ENCODE measurements at regions not wholly inside any gene's neighbourhood (a gene's known extent, or its start where the extent isn't known, plus 50 kb on each side); places are given as distances from the start of the nearest gene placed in this dataset.
A peak's percentile ranks its signal among the peaks of the same experiment; 100 is the strongest.
"Not testable (repeated sequence)": the region's sequence is repeated elsewhere in the genome, so short reads cannot be mapped to it uniquely, and the experiment has no call there.

DNA sequence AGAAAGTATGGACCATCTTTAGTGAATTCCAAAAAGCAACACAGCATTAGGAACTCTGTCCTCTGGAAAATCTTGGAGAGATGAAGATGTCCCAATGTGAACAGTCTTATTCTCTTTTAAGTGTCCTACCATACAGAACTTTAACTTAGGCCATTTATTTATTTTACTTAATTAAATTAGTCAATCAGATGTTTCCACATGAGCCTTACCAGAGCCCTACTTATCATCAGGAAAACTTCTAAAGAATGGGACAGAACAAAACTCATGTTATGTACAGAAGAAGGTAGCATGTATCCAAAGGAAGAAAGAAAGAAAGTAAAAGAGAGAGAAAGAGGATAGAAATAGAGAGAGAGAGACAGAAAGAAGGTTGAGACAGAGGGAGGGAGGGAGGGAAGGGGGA is 276.4 kb downstream of the ETV1 start:
- DNase-seq (ENCODE audit: low spot score) = no peak

- no peak for DNase-seq (ENCODE audit: low spot score)
Measured at GRCh38 chr7:13715534-13715933, 273.9 kb downstream of the ETV1 start.

DNA sequence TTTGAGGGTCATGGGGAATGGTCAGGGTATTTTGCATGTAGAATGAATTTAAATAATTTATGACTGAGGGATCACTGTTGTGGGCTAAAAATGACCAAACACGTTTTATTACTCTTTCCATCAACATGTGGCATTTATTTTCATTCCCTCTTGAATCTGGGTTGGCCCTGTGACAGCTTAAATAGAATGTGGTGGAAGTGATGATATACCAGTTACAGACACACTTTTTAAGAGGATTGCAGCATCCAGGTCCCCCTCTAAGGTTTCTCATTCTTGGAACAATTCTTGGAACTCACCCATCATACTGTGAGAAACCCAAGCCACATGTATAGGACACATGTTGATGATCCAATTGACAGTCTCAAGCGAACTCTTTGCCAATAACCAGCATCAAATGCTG is 272.4 kb downstream of the ETV1 start:
- DNase-seq (ENCODE audit: low spot score) = no peak

DNA sequence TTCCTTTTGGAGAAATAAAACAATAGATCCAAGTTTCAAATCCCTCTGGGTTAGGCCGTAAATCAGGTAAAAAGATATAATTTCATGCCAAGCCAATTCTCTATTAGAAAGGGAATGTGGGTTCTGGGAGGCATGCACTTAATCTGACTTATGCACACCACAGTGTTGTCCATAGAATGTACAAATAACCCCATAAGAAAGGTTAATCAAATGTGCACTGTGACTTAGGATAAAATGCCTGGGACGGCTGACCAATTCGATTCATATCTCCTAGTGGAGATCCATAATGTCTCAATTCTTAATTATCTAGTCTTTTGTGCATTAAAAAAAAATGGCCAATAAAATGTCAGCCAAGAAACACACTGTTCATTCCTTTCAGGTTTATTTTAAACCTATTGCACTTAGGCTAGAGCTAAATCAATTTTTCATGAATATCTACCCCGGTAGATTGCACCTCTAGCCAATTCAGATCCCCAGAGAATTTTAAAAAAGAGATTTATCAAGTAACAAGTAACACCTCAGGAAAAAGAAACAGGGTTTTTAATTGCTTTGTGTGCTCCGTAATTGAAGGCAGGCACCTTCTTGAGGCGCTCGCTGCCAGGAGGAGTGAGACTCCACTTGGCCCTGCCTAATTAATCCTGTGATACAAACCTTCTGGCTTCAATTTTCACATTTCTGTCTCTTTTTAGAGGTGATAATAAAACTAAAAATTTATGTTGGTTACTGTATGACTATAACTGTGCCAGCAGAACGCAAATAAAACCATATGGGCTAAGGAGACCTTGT is 265.1 kb downstream of the ETV1 start:
- DNase-seq (ENCODE audit: low spot score) = no peak

DNA sequence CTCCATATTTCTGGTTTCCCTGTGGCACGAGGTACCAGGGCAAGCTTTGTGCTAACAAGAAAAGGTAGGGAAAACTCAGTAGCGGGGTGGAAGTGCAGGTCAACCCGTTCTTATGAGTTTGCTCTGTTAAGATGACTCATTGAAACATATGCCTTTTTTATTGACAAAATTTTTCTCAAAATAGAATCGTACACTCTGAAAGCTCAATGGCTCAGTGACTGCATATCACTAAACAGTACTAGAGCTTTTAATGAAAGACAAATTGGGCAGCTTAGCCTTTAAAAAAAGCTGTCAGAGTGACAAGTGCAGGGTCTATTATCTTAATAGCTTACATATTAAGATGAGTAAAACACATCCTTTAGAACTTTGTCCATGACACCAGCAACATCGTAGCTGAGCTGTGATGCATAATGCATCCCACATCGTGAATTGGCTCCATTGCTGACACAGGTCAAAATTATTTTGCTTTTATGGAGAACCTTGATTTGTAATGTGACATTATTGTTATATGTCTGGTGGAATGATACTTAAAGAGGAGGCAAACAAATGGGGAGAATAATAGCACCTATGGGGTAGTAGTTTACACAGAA is 264.4 kb downstream of the ETV1 start:
- no peak for DNase-seq (ENCODE audit: low spot score)

DNA sequence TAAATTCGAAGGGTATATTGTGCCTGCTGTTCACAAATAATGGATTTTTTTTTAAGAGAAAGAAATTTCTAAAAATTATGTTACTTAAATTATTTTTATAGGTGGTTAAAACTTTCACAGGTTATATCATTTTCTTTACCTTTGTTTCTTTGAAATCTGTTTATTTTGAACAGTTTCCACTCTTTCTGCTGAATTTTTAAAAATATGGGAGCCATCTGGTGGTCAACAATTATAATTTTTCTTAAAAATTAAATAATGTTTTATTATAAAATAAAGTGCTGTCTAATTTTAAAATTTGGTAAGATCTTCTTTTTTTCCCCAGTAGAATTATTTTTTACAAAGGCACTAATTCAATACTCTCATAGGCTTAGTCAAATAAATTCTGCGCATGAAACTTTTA is 263.9 kb downstream of the ETV1 start:
- no peak for DNase-seq (ENCODE audit: low spot score)

DNA sequence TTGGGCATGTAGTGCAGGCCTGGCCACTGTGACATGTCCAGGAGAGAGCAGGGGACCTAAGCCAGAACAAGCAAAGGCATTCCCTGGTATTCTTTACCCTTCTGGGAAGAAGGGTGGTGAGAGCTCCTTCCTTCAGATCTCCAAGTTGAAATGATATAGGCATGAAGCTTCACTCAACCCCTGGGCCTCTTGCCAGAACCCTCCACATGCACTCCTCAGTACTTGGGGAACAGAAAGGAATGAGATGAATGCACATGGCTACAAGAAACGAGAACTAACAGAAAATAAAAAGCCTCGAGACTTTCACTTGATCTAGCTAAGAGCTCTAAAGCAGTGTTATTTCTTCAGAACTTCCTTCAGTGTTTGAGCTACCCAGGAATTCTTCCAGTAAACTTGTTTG is 262.2 kb downstream of the ETV1 start:
- no peak for DNase-seq (ENCODE audit: low spot score)

- no peak for DNase-seq (ENCODE audit: low spot score)
Measured at GRCh38 chr7:13727751-13728150, 261.7 kb downstream of the ETV1 start.

DNA sequence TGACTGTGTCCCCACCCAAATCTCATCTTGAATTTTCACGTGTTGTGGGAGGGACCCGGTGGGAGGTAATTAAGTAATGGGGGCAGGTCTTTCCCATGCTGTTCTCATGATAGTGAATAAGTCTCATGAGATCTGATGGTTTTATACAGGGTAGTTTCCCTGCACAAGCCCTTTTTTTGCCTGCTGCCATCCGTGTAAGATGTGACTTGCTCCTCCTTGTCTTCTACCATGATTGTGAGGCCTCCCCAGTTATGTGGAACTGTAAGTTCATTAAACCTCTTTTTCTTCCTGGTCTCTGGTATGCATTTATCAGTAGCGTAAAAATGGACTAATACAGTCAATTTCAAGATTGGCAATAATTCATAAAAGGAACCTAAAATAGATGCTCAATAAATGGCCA is 261.0 kb downstream of the ETV1 start:
- DNase-seq (ENCODE audit: low spot score) = not testable (repeated sequence)

GRCh38 chr7:13731643-13732042 is 257.8 kb downstream of the ETV1 start:
- DNase-seq (ENCODE audit: low spot score) = no peak

DNA sequence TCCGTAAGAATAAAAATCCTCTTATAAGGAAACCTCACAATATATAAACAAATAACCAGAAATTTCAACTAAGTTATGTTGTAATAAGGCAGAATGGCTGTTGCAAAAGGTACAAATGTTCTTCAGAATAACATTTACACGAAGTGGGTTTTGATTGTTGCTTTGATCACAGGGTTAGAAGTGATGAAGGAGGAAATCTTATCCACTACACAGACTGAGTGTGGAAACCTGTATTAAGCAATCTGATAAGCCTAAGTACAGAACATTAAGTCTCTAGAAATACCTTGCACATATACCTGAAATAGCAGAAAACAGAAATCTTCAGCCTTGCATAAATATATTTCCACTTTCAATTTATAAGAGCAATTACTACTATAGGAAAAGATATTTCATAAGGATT is 251.9 kb downstream of the ETV1 start:
- no peak for DNase-seq (ENCODE audit: low spot score)

- DNase-seq (ENCODE audit: low spot score) = no peak
Measured at GRCh38 chr7:13742126-13742525, 247.3 kb downstream of the ETV1 start.

DNA sequence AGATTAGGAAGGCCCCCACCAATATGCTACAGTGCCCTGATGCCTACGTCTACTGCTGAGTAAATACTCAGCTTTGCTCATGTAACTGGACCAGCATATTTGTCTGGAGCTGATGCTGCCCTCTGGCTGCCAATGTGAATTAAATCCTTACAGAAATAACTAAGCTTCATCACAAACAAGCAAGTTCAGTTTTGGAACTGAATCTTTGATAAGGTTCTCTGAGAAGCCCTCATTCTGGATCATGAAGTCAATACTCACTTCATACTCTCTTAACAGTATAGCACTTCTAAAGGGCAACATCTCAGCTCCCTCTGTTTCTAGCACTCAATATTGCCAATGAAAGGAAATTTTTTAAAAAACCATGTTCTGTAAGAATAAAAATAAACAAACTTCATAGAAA is 246.7 kb downstream of the ETV1 start:
- peak; percentile 61 for DNase-seq (ENCODE audit: low spot score)

GRCh38 chr7:13743226-13743625 is 246.2 kb downstream of the ETV1 start:
- no peak for DNase-seq (ENCODE audit: low spot score)

- DNase-seq (ENCODE audit: low spot score) = no peak
Measured at GRCh38 chr7:13745530-13745929, 243.9 kb downstream of the ETV1 start.

- DNase-seq (ENCODE audit: low spot score) = no peak
Measured at GRCh38 chr7:13748998-13749397, 240.5 kb downstream of the ETV1 start.

DNA sequence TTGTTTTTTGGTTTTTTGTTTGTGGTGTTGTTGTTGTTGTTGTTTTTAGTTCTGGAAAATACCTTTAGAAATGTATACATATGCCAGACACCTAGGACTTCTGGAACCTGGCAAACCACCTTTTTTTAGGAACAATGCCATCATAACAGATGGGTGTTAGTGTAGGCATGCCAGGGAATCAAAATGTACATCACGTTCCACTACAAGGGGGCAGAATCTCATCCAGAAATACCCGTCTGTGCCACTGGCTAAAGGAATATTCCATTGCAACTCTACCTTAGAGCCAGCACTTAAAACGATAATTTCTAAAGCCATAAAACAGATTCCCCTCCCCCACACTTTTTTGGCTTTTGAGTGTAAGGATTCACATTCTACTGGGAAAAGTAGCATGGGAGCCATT is 239.8 kb downstream of the ETV1 start:
- DNase-seq (ENCODE audit: low spot score) = no peak

- DNase-seq (ENCODE audit: low spot score) = no peak
Measured at GRCh38 chr7:13751766-13752165, 237.7 kb downstream of the ETV1 start.

GRCh38 chr7:13757841-13758240 is 231.6 kb downstream of the ETV1 start:
- DNase-seq (ENCODE audit: low spot score) = no peak

GRCh38 chr7:13765853-13766252 is 223.6 kb downstream of the ETV1 start:
- DNase-seq (ENCODE audit: low spot score) = not testable (repeated sequence)

GRCh38 chr7:13770305-13770704 is 219.2 kb downstream of the ETV1 start:
- DNase-seq (ENCODE audit: low spot score) = no peak

DNA sequence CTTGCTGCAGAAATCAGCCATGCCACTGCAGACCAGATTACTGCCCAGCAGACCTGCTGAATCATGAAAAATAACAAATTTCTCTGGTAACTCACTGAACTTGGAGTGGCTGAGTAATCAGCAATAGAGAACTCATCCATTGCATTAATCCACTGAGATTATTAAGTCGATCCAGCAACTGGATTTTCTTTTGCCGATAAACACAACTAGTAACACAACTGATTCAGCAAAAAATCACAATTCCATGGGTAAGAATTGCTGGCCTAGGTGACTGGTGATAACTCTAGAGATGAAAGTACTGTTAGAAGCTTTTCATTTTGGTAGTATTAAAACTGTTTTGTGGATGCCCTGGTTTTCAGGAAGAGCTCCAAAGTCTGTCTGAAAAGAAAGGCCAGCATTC is 214.5 kb downstream of the ETV1 start:
- no peak for DNase-seq (ENCODE audit: low spot score)

DNA sequence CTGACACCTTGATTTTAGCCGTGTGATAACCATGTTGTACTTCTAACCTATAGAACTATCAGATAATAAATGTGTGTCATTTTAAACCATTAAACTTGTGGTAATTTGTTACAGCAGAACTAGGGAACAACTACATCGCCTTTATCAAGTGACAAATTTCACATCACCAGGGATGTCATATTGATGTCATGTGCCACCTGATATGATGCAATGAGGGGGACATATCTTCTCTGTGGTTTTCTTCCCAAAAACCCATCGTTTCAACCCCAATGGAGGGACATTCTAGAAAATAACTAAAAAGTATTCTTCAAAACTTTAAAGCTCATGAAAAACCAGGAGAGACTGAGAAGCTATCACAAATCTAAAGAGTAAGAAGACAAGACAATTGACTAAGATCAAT is 212.2 kb downstream of the ETV1 start:
- no peak for DNase-seq (ENCODE audit: low spot score)

DNA sequence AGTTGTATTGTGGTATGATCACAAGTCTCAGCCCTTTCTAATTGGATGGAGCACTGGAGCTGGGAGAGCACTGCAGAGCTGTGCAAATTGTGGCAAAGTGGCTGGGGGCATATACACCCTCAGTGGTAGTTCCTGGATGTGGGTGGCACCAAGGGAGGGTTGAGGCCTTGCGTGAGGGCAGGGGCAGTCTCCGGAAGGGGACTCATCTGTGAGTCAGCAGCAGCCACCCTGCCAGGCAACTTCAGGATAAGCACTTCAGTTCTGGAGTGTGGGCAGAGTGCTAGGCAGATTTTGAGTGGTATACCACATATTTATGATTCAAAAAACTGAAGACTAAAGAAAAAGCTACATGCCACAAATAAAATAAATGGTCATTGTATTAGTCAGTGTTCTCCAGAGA is 210.5 kb downstream of the ETV1 start:
- DNase-seq (ENCODE audit: low spot score) = no peak
